Activated T-cell treated with anti-CD3 and anti-CD28 coated beads for 48 hours (primary cell): ENCODE measurements at regions not wholly inside any gene's neighbourhood (a gene's known extent, or its start where the extent isn't known, plus 50 kb on each side); places are given as distances from the start of the nearest gene placed in this dataset.
"Not testable (repeated sequence)": the region's sequence is repeated elsewhere in the genome, so short reads cannot be mapped to it uniquely, and the experiment has no call there.

Experiments
- DNase-seq: peaks from one replicate; pipeline ENCODE4 v3.0.0-alpha.2; 2020; ENCODE audit warnings: low read depth

GRCh38 chr9:78916884-78917283 lies 620.0 kb downstream of the PSAT1 start:
- DNase-seq, result not testable (repeated sequence)

DNA sequence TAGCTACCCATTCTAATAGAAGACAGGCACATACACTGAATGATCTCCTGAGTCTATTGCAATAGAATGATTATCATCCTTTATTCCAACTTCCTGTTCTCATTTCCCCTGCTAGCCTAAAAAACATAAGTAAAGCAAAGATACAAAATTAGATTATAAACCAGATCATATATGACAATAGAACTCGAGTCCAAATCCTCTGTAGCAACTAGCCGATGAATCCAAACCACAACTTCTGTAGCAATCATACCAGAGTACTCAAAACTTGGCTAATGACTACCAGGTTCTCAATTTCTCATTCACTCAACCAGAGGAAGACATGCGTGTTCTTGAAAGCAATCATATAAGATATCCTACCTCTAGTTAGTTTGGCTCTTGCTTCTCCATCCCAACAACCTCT lies 622.1 kb downstream of the PSAT1 start:
- DNase-seq, result no peak

DNA sequence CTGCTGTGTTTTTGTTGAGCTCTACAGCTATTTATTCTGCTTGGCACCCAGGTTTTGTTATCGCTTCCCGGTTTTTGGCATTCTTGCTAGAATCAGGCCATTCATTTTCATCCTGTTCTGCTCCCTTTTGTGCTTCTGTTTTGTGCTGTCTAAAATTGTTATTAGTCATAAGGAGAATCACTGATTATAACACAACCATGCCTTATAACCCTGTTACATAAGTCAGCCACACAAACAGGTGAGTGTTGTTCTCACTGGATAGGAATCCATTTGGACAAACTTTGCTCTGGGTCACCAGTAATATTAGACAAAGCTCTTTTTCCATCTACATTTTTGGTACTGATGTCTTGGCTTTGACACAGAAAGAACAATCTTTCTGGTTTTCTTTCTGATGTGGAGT lies 622.8 kb downstream of the PSAT1 start:
- DNase-seq, result no peak

DNA sequence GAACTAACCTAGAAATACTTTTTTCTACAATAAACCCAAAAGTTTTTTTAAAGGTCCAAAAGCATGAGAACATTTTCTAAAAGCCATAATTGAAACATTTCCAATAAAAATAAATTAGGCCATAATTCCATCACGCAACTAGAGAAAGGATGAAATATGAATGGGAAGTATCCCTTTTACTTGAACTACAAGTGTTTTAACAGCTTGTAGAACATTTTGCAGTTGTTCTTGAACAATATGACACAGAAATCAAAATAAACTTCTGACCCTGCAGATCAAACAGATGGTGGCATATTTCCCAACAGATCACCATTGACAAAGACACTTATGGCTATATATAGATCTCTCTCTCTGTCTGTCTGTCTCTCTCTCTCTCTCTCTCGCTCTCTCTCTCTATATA lies 624.4 kb downstream of the PSAT1 start:
- no peak for DNase-seq

DNA sequence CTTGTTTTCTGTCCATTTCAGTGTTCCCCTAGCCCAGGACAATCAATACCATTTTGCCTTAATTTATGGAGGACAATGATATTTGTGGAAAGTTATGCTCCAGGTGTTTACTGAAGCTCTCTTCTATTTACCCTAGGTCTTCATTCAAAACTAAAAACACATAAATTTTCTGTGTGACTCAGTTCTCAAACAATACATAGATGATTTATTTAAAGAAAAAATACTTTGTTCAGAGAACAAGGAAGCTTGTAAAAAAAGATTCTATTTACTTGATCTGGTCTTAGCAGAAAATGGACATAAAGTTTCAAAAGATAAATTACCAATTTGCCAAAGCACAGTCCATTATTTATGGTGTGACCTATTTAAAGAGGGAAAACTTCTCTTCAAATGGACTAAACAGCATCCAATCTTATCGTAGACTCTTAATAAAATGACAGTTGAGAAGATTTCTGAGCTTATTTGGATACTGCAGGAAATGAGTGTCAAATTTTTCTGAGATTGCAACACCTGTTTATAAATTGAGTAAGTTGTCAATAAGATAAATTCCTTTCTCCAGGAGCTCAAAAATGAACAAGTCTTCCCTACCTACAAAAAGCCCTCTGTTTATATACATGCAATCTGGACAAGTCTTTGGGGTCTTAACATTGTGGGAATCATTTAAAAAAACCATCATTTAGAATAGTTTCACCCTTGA lies 627.2 kb downstream of the PSAT1 start:
- DNase-seq, result no peak

DNA sequence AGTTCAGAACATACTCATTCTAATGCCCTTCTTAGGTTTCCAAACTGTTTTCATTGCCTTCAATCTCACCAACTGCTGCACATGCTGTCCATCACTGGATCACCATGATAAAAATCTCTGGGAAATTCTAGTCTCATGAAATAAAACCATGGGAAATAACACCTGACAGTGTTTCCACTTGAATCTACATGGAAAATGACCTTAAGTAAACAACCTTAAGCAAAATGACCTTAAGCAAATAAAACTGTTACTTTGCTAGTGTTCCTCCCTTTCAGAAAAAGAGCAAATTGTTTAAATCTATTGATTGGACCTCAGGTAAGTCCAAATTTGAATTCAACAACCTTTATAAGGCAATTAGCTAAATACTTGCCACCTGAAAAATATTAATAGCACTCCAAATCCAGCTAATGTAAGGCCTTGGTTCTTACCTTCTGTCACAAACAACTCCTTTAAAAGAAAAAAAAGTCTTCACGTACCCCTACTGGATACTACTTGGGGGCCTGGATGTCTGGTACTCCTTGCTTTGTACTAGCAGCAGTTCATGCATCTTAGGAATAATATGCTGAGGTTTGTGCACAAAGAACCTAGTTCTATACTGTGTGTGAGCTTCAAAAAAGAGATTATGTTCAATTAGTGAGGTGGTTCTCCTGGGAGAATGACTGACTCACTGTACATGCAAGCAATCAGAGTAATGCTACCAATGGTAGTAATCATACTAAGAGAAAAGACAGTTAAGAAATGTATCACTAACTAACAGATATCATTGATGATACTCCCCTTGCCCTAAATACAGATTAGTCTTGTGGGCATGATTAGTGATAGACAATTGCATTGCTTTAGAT lies 630.4 kb downstream of the PSAT1 start:
- DNase-seq, result no peak

- no peak for DNase-seq
Measured at GRCh38 chr9:78928625-78929405, 631.9 kb downstream of the PSAT1 start.

- no peak for DNase-seq
Measured at GRCh38 chr9:78930281-78930680, 633.4 kb downstream of the PSAT1 start.

GRCh38 chr9:78932849-78933627 lies 636.1 kb downstream of the PSAT1 start:
- no peak for DNase-seq

GRCh38 chr9:78934880-78935279 lies 636.9 kb upstream of the TLE4 start:
- no peak for DNase-seq

- DNase-seq, result no peak
Measured at GRCh38 chr9:78938821-78939220, 632.9 kb upstream of the TLE4 start.

- DNase-seq, result no peak
Measured at GRCh38 chr9:78939311-78940065, 632.3 kb upstream of the TLE4 start.

DNA sequence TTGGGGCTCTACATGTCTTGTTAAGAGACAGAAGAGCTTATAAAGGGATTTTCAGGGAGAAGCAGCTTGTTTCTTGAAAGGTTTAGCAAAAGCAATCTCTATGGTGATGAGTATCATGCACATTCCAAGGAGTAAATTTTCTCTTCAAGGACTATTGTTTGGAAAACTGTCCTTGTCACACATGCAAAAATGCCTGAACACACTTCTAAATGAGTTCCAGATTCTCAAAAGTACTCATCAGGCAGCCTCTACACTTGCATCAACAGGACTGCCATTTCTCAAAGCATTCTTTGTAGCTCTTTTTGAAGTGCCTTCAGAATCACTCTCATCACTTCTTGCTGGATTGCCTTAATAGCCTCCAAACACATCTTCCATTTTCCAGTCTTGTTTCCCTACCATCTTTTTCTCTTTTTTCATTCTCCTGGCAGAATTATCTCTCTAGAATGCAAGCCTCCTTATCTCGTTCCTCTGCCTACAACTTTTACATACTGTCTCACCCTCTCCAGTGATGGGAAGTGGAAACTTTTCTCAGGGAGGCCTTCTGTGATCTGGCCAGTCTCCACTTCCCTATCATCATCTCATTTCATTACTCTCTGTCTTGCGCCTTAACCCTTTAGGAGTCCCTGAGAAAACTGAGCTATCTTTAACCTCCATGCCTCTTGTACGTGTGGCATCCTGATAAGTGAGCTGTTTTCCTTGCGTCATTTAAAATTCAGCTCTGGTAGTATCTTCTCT lies 631.5 kb upstream of the TLE4 start:
- DNase-seq, result no peak

DNA sequence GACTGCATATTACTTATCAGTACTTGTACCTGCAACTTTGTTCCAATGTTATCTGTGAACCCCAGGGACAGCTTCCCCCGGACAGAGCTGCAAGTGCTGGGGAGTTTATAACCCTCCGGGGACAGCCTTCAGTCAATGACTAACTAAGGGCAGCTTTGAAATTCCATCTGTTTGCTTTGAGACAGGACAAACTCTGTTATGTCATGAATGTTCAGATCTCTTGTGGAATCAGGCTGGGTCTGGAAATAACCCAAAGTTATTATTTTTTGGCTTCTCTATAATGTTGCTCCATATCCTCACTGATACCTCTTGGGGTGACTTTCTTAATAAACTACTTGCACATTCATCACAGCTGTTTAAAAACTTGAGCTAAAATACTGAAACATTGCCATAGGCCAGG lies 617.5 kb upstream of the TLE4 start:
- no peak for DNase-seq

- no peak for DNase-seq
Measured at GRCh38 chr9:78958892-78959291, 612.9 kb upstream of the TLE4 start.

GRCh38 chr9:78962156-78962555 lies 609.6 kb upstream of the TLE4 start:
- DNase-seq, result no peak

- DNase-seq, result no peak
Measured at GRCh38 chr9:78963911-78964310, 607.9 kb upstream of the TLE4 start.

DNA sequence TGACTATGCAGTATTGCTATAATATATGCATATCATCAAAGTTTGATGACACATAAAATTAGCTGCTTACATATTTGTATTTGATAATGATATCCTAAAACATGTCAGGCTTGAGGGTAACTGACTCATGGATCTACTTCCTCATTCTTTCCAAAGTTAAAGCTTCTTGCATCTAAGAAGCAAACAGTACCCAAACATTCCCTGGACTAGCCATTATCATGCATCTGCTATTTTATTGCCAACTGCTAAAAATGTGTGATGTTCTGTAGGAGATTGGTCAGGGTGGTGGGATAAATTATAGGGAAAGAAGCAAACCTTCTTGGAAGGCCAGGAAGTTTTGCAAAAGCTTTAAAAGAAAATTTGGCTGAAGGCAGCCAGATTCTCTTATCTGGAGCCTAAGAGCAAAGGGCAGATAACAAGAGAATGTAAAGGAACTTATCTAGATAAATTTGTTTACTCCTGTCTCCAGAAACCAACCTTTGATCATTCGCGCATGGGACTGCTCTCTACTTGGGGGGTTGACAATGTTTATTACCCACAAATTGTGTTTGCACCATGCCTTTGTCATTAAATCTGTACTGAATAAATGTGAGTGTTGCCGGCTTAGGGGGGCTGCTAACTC lies 604.1 kb upstream of the TLE4 start:
- no peak for DNase-seq

DNA sequence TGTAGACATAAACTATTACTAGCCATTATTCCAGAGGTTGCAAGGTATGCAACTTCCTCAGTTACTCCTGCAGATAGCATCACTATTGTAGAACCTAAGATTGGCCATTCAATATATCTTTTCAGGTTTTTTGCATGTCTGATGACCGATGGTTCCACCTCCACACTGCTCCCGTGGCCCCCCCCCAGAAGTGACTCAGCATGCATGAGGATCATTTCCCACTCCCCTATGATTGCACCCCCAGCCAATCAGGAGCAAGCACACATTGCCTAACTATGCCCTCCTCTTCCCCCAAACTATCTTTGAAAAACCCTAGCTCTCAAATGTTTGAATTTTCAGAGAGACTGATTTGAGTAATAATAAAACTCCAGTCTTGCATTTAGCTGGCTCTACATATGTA lies 601.4 kb upstream of the TLE4 start:
- DNase-seq, result no peak

DNA sequence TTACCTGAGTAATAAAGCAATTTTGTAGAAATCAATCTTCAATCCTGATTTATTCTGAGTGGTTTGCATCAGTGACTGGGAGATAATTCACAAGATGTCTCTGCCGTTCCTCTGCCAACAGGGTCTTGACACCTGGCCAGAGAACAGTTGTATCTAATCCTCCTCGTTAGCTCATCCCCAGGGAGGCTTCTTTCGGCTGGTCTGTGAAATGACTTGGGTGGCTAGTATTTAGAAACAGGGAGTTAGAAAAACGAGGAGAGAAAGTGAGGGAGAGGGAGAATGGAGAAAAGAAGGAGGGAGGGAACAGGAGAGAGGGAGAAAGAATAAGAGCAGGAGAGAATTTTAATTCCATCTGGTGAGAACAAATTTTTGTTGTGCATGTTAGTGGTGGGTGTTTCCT lies 600.2 kb upstream of the TLE4 start:
- no peak for DNase-seq
